ENCODE measurements at regions not wholly inside any gene's neighbourhood (a gene's known extent, or its start where the extent isn't known, plus 50 kb on each side); places are given as distances from the start of the nearest gene placed in this dataset.

GRCh38 chr1:98461873-98462385 lies 199.6 kb upstream of the SNX7 start:
- TF ChIP-seq, protein P1, sequence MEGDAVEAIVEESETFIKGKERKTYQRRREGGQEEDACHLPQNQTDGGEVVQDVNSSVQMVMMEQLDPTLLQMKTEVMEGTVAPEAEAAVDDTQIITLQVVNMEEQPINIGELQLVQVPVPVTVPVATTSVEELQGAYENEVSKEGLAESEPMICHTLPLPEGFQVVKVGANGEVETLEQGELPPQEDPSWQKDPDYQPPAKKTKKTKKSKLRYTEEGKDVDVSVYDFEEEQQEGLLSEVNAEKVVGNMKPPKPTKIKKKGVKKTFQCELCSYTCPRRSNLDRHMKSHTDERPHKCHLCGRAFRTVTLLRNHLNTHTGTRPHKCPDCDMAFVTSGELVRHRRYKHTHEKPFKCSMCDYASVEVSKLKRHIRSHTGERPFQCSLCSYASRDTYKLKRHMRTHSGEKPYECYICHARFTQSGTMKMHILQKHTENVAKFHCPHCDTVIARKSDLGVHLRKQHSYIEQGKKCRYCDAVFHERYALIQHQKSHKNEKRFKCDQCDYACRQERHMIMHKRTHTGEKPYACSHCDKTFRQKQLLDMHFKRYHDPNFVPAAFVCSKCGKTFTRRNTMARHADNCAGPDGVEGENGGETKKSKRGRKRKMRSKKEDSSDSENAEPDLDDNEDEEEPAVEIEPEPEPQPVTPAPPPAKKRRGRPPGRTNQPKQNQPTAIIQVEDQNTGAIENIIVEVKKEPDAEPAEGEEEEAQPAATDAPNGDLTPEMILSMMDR (IDR thresholded peaks at IDR 0.05): no peak
- TF ChIP-seq POLR2A (IDR thresholded peaks at IDR 0.05): no peak
